ENCODE measurements at regions not wholly inside any gene's neighbourhood (a gene's known extent, or its start where the extent isn't known, plus 50 kb on each side); places are given as distances from the start of the nearest gene placed in this dataset.

GRCh38 chr5:26828294-26828693 is 210.1 kb downstream of the CDH9 start:
- Histone ChIP-seq H3K27ac (ENCODE audit: low read length) (no peak overlapping the region), H3K9me3 (ENCODE audit: control insufficient read depth, low read depth, low read length) (peaks cover 2% of the 10 kb centered on the region), H3K36me3 (ENCODE audit: control insufficient read depth, insufficient read depth, low read length) (no peaks in the 10 kb centered on the region), H3K4me1 (ENCODE audit: control insufficient read depth, insufficient read depth, low read length) (no peaks in the 10 kb centered on the region), H3K27me3 (ENCODE audit: control insufficient read depth, insufficient read depth, low read length) (no peaks in the 10 kb centered on the region), H3K4me3 (ENCODE audit: low read length) (no peak overlapping the region)
- 63% methylated on average over 1 of the region's 1 CpG for WGBS (ENCODE audit: insufficient coverage, low lambda C conversion rate)
- DNase-seq, result no peak

- H3K27me3 ChIP-seq (ENCODE audit: control insufficient read depth, insufficient read depth, low read length), result no peaks in the 10 kb centered on the region
- WGBS (ENCODE audit: insufficient coverage, low lambda C conversion rate), result no CpG with 5 or more reads among the region's 7 CpGs
- no peaks in the 10 kb centered on the region for H3K4me1 ChIP-seq (ENCODE audit: control insufficient read depth, insufficient read depth, low read length)
- H3K27ac ChIP-seq (ENCODE audit: low read length), result no peak overlapping the region
- peaks cover 3% of the 10 kb centered on the region for H3K9me3 ChIP-seq (ENCODE audit: control insufficient read depth, low read depth, low read length)
- no peak for DNase-seq
- no peak overlapping the region for H3K4me3 ChIP-seq (ENCODE audit: low read length)
- no peaks in the 10 kb centered on the region for H3K36me3 ChIP-seq (ENCODE audit: control insufficient read depth, insufficient read depth, low read length)
Observed at GRCh38 chr5:26813235-26813634, 225.2 kb downstream of the CDH9 start.

GRCh38 chr5:26812714-26813113 is 225.7 kb downstream of the CDH9 start:
- no peak overlapping the region for H3K4me3 ChIP-seq (ENCODE audit: low read length)
- WGBS (ENCODE audit: insufficient coverage, low lambda C conversion rate), result 100% methylated on average over 1 of the region's 6 CpGs
- no peaks in the 10 kb centered on the region for H3K4me1 ChIP-seq (ENCODE audit: control insufficient read depth, insufficient read depth, low read length)
- H3K27ac ChIP-seq (ENCODE audit: low read length), result no peak overlapping the region
- DNase-seq, result no peak
- peaks cover 5% of the 10 kb centered on the region for H3K9me3 ChIP-seq (ENCODE audit: control insufficient read depth, low read depth, low read length)
- H3K27me3 ChIP-seq (ENCODE audit: control insufficient read depth, insufficient read depth, low read length), result no peaks in the 10 kb centered on the region
- H3K36me3 ChIP-seq (ENCODE audit: control insufficient read depth, insufficient read depth, low read length), result no peaks in the 10 kb centered on the region

- DNase-seq, result no peak
- no CpG with 5 or more reads among the region's 16 CpGs for WGBS (ENCODE audit: insufficient coverage, low lambda C conversion rate)
Observed at GRCh38 chr5:26807231-26808199, 230.9 kb downstream of the CDH9 start.

GRCh38 chr5:26805076-26805475 is 233.3 kb downstream of the CDH9 start:
- WGBS (ENCODE audit: insufficient coverage, low lambda C conversion rate), result no CpG with 5 or more reads among the region's 1 CpG
- Histone ChIP-seq H3K27ac (ENCODE audit: low read length) (no peak overlapping the region), H3K4me1 (ENCODE audit: control insufficient read depth, insufficient read depth, low read length) (no peaks in the 10 kb centered on the region), H3K9me3 (ENCODE audit: control insufficient read depth, low read depth, low read length) (peaks cover 9% of the 10 kb centered on the region), H3K36me3 (ENCODE audit: control insufficient read depth, insufficient read depth, low read length) (no peaks in the 10 kb centered on the region), H3K4me3 (ENCODE audit: low read length) (no peak overlapping the region), H3K27me3 (ENCODE audit: control insufficient read depth, insufficient read depth, low read length) (no peaks in the 10 kb centered on the region)
- DNase-seq, result no peak

More at GRCh38 chr5:26807231-26808199, 230.9 kb downstream of the CDH9 start:
- Histone ChIP-seq H3K27ac (ENCODE audit: low read length) (no peak overlapping the region), H3K4me3 (ENCODE audit: low read length) (no peak overlapping the region), H3K4me1 (ENCODE audit: control insufficient read depth, insufficient read depth, low read length) (no peaks in the 10 kb centered on the region), H3K27me3 (ENCODE audit: control insufficient read depth, insufficient read depth, low read length) (no peaks in the 10 kb centered on the region), H3K36me3 (ENCODE audit: control insufficient read depth, insufficient read depth, low read length) (no peaks in the 10 kb centered on the region), H3K9me3 (ENCODE audit: control insufficient read depth, low read depth, low read length) (peaks cover 9% of the 10 kb centered on the region)

- H3K27ac ChIP-seq (ENCODE audit: low read length), result no peak overlapping the region
- no peak overlapping the region for H3K4me3 ChIP-seq (ENCODE audit: low read length)
- no peaks in the 10 kb centered on the region for H3K27me3 ChIP-seq (ENCODE audit: control insufficient read depth, insufficient read depth, low read length)
- H3K9me3 ChIP-seq (ENCODE audit: control insufficient read depth, low read depth, low read length), result peaks cover 9% of the 10 kb centered on the region
- WGBS (ENCODE audit: insufficient coverage, low lambda C conversion rate), result 76% methylated on average over 3 of the region's 4 CpGs
- DNase-seq, result no peak
- H3K4me1 ChIP-seq (ENCODE audit: control insufficient read depth, insufficient read depth, low read length), result no peaks in the 10 kb centered on the region
- H3K36me3 ChIP-seq (ENCODE audit: control insufficient read depth, insufficient read depth, low read length), result no peaks in the 10 kb centered on the region
Observed at GRCh38 chr5:26802944-26803343, 235.4 kb downstream of the CDH9 start.

GRCh38 chr5:26791433-26791832 is 247.0 kb downstream of the CDH9 start:
- whole genome bisulfite sequencing (ENCODE audit: insufficient coverage, low lambda C conversion rate), result no CpG with 5 or more reads among the region's 1 CpG

GRCh38 chr5:26791021-26791420 is 247.4 kb downstream of the CDH9 start:
- H3K36me3 ChIP-seq (ENCODE audit: control insufficient read depth, insufficient read depth, low read length), result no peaks in the 10 kb centered on the region
- WGBS (ENCODE audit: insufficient coverage, low lambda C conversion rate), result 64% methylated on average over 3 of the region's 3 CpGs
- H3K27me3 ChIP-seq (ENCODE audit: control insufficient read depth, insufficient read depth, low read length), result no peaks in the 10 kb centered on the region
- H3K4me1 ChIP-seq (ENCODE audit: control insufficient read depth, insufficient read depth, low read length), result no peaks in the 10 kb centered on the region
- H3K4me3 ChIP-seq (ENCODE audit: low read length), result no peak overlapping the region
- no peak for DNase-seq
- no peak overlapping the region for H3K27ac ChIP-seq (ENCODE audit: low read length)
- H3K9me3 ChIP-seq (ENCODE audit: control insufficient read depth, low read depth, low read length), result peaks cover 2% of the 10 kb centered on the region

More at GRCh38 chr5:26791433-26791832, 247.0 kb downstream of the CDH9 start:
- Histone ChIP-seq H3K27ac (ENCODE audit: low read length) (no peak overlapping the region), H3K4me3 (ENCODE audit: low read length) (no peak overlapping the region), H3K36me3 (ENCODE audit: control insufficient read depth, insufficient read depth, low read length) (no peaks in the 10 kb centered on the region), H3K9me3 (ENCODE audit: control insufficient read depth, low read depth, low read length) (peaks cover 2% of the 10 kb centered on the region), H3K27me3 (ENCODE audit: control insufficient read depth, insufficient read depth, low read length) (no peaks in the 10 kb centered on the region), H3K4me1 (ENCODE audit: control insufficient read depth, insufficient read depth, low read length) (no peaks in the 10 kb centered on the region)
- DNase-seq, result no peak

GRCh38 chr5:26763215-26763614 is 275.2 kb downstream of the CDH9 start:
- 62% methylated on average over 3 of the region's 3 CpGs for WGBS (ENCODE audit: insufficient coverage, low lambda C conversion rate)
- no peak for DNase-seq
- no peaks in the 10 kb centered on the region for H3K36me3 ChIP-seq (ENCODE audit: control insufficient read depth, insufficient read depth, low read length)
- no peak overlapping the region for H3K27ac ChIP-seq (ENCODE audit: low read length)
- no peaks in the 10 kb centered on the region for H3K4me1 ChIP-seq (ENCODE audit: control insufficient read depth, insufficient read depth, low read length)
- H3K9me3 ChIP-seq (ENCODE audit: control insufficient read depth, low read depth, low read length), result no peaks in the 10 kb centered on the region
- no peak overlapping the region for H3K4me3 ChIP-seq (ENCODE audit: low read length)
- no peaks in the 10 kb centered on the region for H3K27me3 ChIP-seq (ENCODE audit: control insufficient read depth, insufficient read depth, low read length)

- no peak for DNase-seq
- H3K36me3 ChIP-seq (ENCODE audit: control insufficient read depth, insufficient read depth, low read length), result no peaks in the 10 kb centered on the region
- no peaks in the 10 kb centered on the region for H3K9me3 ChIP-seq (ENCODE audit: control insufficient read depth, low read depth, low read length)
- H3K4me3 ChIP-seq (ENCODE audit: low read length), result no peak overlapping the region
- H3K4me1 ChIP-seq (ENCODE audit: control insufficient read depth, insufficient read depth, low read length), result no peaks in the 10 kb centered on the region
- no peak overlapping the region for H3K27ac ChIP-seq (ENCODE audit: low read length)
- 100% methylated on average over 1 of the region's 4 CpGs for WGBS (ENCODE audit: insufficient coverage, low lambda C conversion rate)
- no peaks in the 10 kb centered on the region for H3K27me3 ChIP-seq (ENCODE audit: control insufficient read depth, insufficient read depth, low read length)
Observed at GRCh38 chr5:26761446-26761845, 276.9 kb downstream of the CDH9 start.

GRCh38 chr5:26761045-26761444 is 277.3 kb downstream of the CDH9 start:
- no peak for DNase-seq
- H3K4me1 ChIP-seq (ENCODE audit: control insufficient read depth, insufficient read depth, low read length), result no peaks in the 10 kb centered on the region
- H3K36me3 ChIP-seq (ENCODE audit: control insufficient read depth, insufficient read depth, low read length), result no peaks in the 10 kb centered on the region
- no peaks in the 10 kb centered on the region for H3K9me3 ChIP-seq (ENCODE audit: control insufficient read depth, low read depth, low read length)
- H3K27ac ChIP-seq (ENCODE audit: low read length), result no peak overlapping the region
- 94% methylated on average over 4 of the region's 7 CpGs for WGBS (ENCODE audit: insufficient coverage, low lambda C conversion rate)
- no peaks in the 10 kb centered on the region for H3K27me3 ChIP-seq (ENCODE audit: control insufficient read depth, insufficient read depth, low read length)
- H3K4me3 ChIP-seq (ENCODE audit: low read length), result no peak overlapping the region

All from large intestine (tissue), 3 donors.